ENCODE measurements at regions not wholly inside any gene's neighbourhood (a gene's known extent, or its start where the extent isn't known, plus 50 kb on each side); places are given as distances from the start of the nearest gene placed in this dataset.

- TF ChIP-seq RORB (CRISPR knock-in tag; IDR thresholded peaks at IDR 0.05) (no peak), NFYB (CRISPR knock-in tag; conservative IDR thresholded peaks at IDR 0.05; ENCODE audit: low read depth) (no peak), MXD4 (CRISPR knock-in tag; IDR thresholded peaks at IDR 0.05; ENCODE audit: borderline replicate concordance) (no peak)
- TF ChIP-seq, protein P1, sequence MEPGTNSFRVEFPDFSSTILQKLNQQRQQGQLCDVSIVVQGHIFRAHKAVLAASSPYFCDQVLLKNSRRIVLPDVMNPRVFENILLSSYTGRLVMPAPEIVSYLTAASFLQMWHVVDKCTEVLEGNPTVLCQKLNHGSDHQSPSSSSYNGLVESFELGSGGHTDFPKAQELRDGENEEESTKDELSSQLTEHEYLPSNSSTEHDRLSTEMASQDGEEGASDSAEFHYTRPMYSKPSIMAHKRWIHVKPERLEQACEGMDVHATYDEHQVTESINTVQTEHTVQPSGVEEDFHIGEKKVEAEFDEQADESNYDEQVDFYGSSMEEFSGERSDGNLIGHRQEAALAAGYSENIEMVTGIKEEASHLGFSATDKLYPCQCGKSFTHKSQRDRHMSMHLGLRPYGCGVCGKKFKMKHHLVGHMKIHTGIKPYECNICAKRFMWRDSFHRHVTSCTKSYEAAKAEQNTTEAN (CRISPR knock-in tag; IDR thresholded peaks at IDR 0.05) = no peak
Measured at GRCh38 chr2:129422028-129422427, 557.4 kb upstream of the RAB6C start (continued).

DNA sequence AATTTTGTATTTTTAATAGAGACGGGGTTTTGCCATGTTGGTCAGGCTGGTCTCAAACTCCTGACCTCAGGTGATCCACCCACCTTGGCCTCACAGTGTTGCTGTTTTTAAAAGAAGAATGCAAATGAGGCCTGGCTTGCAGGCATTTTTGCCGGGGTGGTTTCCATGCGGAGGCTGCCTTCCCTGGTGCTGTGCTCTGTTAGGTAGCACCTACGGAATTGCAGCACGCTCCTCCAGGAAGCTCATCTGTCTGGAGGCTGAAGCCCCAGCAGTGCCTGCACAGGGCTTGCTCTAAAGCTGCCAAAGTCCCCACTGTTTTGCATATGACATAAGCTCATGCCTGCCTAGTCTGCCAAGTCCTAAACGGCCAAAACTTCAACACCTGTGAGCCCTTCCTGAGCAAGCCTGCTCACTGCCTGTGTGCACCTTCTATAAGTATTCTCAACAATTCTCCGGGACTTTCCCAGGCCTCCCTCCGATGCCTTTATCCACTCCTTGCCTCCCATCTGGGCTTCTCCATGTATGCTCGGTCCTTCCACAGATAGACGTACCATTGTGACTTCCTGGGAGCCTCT, 551.3 kb upstream of the RAB6C start:
- no peak overlapping the region for H3K27ac Mint-ChIP-seq
- CTCF ChIA-PET = no interaction called here
- H3K27me3 Mint-ChIP-seq (ENCODE audit: low read depth) = no peaks in the 10 kb centered on the region

DNA sequence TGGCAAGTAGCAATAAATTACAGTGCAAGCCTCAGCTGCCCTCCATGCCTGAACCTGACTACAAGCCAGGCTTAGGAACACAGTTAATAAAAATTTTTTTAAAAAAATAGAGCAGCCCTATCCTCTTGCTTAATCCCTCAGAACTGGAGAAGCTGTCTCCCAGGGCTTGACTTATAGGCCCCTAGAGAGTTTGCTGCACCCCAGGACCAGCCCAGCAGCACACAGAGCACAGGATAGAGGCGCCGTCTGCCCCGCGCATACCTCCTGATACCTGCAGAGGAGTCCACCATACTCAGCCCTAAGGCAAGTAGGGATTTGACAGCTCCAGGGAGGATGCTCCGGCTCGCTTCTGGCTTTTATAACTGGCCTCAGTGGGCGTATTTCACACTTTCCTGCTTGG, 548.6 kb upstream of the RAB6C start:
- TF ChIP-seq, protein P2, sequence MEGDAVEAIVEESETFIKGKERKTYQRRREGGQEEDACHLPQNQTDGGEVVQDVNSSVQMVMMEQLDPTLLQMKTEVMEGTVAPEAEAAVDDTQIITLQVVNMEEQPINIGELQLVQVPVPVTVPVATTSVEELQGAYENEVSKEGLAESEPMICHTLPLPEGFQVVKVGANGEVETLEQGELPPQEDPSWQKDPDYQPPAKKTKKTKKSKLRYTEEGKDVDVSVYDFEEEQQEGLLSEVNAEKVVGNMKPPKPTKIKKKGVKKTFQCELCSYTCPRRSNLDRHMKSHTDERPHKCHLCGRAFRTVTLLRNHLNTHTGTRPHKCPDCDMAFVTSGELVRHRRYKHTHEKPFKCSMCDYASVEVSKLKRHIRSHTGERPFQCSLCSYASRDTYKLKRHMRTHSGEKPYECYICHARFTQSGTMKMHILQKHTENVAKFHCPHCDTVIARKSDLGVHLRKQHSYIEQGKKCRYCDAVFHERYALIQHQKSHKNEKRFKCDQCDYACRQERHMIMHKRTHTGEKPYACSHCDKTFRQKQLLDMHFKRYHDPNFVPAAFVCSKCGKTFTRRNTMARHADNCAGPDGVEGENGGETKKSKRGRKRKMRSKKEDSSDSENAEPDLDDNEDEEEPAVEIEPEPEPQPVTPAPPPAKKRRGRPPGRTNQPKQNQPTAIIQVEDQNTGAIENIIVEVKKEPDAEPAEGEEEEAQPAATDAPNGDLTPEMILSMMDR (IDR thresholded peaks at IDR 0.05) = no peak
- TF ChIP-seq ZNF121 (CRISPR knock-in tag; IDR thresholded peaks at IDR 0.05) = no peak
- no peak for TF ChIP-seq FOXJ3 (CRISPR knock-in tag; IDR thresholded peaks at IDR 0.05; ENCODE audit: borderline replicate concordance)
- no peak for TF ChIP-seq MXD4 (CRISPR knock-in tag; IDR thresholded peaks at IDR 0.05; ENCODE audit: borderline replicate concordance)
- TF ChIP-seq ZNF396 (CRISPR knock-in tag; IDR thresholded peaks at IDR 0.05; ENCODE audit: borderline replicate concordance) = no peak
- no peak for TF ChIP-seq ZNF281 (CRISPR knock-in tag; IDR thresholded peaks at IDR 0.05)
- TF ChIP-seq FOXP4 (CRISPR knock-in tag; IDR thresholded peaks at IDR 0.05) = no peak
- TF ChIP-seq ZSCAN18 (CRISPR knock-in tag; IDR thresholded peaks at IDR 0.05) = no peak
- TF ChIP-seq ZNF138 (CRISPR knock-in tag; conservative IDR thresholded peaks at IDR 0.05) = no peak
- POLR2A ChIA-PET = no interaction called here
- Mint-ChIP-seq H3K4me3 (no peak overlapping the region), H3K27me3 (ENCODE audit: low read depth) (no peaks in the 10 kb centered on the region), H3K9me3 (no peaks in the 10 kb centered on the region), H3K4me1 (peaks cover 5% of the 10 kb centered on the region), H3K36me3 (no peaks in the 10 kb centered on the region), H3K27ac (no peak overlapping the region)
- CTCF ChIA-PET = no interaction called here
- no peak for ATAC-seq
- DNase-seq (ENCODE audit: low spot score) = no peak

More for the DNA sequence above, 551.3 kb upstream of the RAB6C start:
- TF ChIP-seq JUN (CRISPR knock-in tag; IDR thresholded peaks at IDR 0.05) = no peak
- no peak for ATAC-seq
- Mint-ChIP-seq H3K4me3 (no peak overlapping the region), H3K36me3 (no peaks in the 10 kb centered on the region), H3K4me1 (peaks cover 5% of the 10 kb centered on the region), H3K9me3 (peaks cover 8% of the 10 kb centered on the region)
- POLR2A ChIA-PET = no interaction called here
- no peak for DNase-seq (ENCODE audit: low spot score)
